HG03558 (cell line): ENCODE measurements at regions not wholly inside any gene's neighbourhood (a gene's known extent, or its start where the extent isn't known, plus 50 kb on each side); places are given as distances from the start of the nearest gene placed in this dataset.
A peak's percentile ranks its signal among the peaks of the same experiment; 100 is the strongest.
"Not testable (repeated sequence)": the region's sequence is repeated elsewhere in the genome, so short reads cannot be mapped to it uniquely, and the experiment has no call there.

ENCODE experiments used
- ATAC-seq: cut with Tn5 transposase; IDR thresholded peaks from one replicate; pipeline ENCODE4 v1.9.1; 2021; ENCODE audit warnings: moderate number of reproducible peaks; ENCODE audit not compliant: unreplicated experiment; ENCODE audit errors: extremely low read depth

DNA sequence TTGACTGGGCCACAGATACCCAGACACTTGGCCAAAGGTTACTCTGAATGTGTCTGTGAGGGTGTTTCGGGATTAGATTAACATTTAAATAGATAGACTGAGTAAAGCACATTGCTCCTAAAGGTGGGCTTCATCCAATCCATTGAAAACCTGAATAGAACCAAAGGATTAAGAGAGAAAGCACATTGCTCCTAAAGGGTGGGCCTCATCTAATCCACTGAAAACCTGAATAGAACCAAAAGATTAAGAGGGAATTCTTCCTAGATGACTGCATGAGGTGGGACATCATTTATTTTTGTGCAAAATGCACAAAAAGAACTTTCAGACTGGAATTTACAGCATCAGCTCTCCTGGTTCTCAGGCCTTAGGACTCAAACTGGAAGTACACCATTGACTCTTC is 351.2 kb upstream of the PCDH10 start:
- ATAC-seq, result no peak

DNA sequence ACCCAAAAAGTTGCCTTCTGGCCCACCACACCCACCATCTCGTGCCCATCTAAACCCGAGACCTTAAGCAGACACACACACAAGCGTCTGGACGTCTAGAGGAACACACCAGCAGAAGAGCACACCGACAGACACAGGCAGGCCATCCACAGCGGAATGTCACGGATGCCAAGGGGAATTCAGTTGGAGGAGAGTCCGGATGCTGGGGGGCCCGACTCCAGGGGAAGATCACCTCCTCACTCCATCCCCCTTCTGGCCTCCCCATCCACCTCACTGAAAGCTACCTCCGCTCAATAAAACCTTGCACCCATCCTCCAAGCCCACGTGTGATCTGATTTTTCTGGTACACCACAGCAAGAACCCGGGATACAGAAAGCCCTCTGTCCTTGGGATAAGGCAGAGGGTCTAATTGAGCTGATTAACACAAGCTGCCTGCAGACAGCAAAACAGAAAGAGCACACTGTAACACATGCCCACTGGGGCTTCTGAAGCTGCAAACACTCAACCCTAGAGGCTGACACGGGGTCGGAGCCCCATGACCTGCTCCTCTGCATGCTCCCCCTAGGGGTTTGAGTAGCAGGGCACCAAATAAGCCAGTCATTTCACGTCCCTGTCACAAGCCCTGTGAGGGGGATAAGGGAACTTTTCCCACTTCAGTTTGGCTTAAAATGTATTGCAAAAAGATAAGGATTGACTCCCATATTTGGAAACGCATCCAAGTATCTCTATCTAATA is 339.6 kb upstream of the PCDH10 start:
- no peak for ATAC-seq

DNA sequence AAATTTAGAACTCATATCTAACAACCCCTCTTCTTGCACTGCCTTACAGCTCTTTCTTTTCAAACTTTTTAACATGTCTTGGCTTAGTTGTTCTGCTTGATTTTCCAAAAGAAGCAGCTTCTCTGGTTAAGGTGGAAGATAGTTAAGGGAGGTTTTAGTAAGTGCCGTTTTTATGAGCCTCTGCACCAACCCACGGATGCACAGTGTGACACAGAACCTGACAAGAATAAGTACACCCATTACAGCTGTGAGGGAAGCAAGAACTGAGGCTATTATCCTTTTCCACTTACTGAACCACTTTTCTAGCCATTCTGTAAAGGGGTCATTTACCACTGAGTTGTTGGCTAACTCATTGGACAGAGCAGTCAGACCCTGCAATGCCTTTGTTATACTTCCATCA is 336.0 kb upstream of the PCDH10 start:
- not testable (repeated sequence) for ATAC-seq

DNA sequence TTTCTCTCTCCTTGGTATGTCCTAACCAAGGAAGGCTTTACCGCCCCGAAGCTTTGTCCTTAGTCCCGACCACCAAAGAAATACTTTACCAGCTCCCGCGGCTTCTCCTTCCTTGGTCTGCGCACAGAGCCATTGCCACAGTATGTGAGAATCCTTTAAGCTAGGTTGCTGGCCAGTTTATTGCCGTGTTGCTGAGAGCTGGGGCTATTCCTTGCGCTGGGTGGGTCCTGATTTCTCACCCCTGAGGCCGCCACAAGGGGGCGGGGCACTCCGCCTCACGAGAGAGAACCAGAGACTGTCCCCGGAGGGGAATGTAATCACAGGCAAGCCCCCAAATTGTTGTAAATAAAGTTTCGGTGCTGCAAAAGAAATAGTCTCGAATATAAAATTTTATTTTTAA is 331.0 kb upstream of the PCDH10 start:
- ATAC-seq, result no peak

DNA sequence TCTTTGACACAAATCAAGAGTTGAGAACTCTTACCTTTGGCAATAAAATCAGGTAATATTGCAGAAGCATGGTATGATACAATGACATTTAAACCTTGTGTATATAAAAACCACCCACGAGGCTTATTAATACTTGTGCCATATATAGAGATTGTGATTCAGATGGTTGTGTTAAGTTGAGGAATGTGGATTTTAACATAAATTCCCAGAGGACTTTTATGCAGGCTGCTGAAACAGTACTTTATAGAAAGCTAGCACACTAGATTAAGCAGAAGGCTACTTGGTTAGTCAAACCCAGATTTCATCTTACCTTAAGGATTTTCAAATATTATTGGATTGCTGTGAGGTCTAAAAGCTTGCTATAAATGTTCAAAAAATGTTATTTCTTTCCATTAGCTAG is 325.7 kb upstream of the PCDH10 start:
- no peak for ATAC-seq

DNA sequence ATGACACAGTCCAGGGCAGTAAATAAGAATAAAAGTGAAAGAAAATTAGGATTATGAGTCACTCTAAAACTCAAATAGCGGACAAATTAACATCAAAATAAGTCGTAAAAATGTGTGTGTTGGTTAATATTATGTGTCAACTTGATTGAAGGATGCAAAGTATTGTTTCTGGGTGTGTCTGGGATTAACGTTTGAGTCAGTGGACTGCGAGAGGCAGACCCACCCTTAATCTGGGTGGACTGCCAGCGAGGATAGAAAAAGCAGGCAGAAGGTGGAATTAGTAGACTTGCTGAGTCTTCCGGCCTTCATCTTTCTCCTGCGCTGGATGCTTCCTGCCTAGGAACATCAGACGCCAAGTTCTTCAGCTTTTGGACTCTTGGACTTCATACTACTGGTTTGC is 324.3 kb upstream of the PCDH10 start:
- ATAC-seq, result no peak

DNA sequence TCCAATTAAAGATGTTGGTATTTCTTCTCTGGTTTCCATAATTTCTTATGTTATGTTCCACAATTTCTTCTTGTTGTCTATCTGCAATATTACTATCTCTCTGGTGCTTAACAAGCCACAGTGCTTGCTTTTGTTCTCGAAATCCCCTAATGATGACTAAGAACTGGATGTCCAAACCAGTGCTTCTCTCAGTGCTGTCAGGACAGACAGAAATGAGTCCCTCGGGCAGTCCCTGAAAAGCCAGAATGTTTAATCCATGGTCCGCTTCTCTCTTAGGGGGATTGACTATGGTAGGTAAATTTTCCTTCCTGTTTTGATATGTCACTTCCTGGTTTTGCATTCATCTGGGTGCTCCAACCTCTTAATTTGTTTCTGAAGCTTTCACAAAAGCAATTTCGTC is 321.6 kb upstream of the PCDH10 start:
- peak; percentile 53 for ATAC-seq

DNA sequence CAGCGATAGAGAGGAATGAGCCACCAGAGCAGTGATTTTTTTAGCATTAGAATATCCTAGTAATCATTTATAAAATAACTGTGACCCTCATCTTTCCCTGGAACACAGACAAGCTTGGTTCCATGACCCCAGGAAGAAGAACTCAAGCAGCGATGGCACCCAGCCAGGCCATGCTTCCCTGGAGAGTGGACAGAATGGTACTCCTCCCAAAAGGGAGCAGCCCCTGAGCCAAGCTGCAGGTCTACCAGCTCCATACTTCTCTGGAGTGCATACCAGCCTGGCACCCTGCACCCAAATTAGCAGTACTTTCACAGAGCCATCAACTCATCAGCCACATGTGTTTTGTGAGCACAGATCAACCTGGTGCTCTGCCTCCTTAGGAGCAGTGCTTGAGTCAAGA is 310.9 kb upstream of the PCDH10 start:
- no peak for ATAC-seq

DNA sequence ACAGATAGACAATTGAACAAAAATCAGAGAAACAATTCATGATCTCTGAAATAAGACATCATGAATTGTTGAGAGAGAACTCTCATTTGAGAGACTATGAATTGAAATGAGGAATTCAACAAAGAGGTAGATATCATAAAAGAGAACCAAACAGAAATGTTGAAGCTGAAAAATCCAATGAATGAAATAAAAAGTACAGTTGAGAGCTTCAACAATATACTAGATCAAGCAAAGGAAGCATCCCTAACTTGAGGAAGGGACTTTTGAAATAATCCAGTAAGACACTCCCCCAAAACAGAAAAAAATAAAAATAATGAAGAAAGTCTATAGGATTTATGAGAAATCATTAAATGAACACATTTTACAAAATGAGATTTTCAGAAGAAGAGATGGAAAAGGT is 310.0 kb upstream of the PCDH10 start:
- ATAC-seq, result no peak

DNA sequence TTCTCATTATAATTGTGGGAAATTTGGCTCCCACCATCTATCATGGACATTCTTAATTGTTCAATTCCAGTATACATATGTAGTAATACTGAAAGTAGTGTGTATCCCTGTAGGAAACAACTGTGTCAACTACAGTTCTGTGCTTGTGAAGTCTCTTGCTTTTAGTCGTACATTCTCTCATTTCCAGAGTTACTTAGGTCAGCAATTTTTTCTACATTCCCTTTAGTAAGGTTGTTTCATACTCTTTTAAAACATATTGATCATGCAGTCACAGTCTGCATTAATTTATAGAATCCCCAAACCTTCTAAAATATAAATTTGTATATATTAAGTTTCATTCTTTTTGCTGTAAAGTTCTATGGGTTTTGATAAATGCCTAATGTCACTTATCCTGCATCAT is 289.2 kb upstream of the PCDH10 start:
- no peak for ATAC-seq

DNA sequence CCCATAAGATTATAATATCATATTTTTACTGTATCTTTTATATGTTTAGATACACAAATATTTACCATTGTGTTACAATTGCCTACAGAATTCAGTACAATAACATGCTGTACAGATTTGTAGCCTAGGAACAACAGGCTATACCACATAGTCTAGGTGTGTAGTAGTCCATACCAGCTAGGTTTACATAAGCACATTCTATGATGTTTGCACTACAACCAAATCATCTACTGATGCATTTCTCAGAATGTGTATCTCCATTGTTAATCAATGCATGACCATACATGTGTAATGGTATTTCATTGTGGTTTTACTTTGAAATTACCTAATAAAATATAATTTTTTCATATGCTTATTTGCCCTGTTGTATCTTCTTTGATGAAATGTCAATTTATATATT is 288.1 kb upstream of the PCDH10 start:
- no peak for ATAC-seq

DNA sequence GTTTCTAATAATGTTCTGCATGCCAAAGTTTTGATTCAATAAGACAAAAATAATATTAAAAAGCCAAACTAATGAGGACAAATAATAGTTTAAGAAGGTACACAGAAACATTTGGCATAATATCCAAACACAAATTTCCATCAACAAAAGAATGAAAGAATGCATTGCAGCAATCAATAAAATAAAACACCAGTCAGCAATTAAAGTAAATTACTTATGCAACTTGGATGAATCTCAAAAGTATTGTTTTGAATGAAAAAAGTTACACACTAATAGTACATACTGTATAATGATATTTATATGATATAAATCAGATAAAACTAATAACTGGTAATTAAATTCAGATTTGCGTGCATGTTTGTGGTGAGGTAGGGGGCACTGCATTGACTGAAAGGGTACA is 285.5 kb upstream of the PCDH10 start:
- no peak for ATAC-seq

DNA sequence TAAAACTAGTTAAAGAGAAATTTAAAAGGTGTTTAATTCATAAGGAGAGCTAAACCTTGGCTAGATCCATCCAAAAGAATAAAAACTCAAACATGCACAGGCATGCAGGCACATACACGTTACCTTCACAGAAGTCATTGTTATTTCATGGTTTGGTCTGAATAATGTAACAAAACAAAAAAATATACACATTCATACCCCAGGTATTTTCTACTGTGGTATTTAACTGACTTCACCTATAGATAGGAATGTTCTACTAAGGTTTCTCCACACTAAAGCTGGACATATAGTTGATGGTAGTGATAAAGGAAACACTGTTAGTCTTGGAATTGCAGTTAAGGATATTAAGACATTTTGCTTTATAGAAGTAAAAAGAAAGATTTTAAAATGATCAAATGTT is 283.6 kb upstream of the PCDH10 start:
- no peak for ATAC-seq

DNA sequence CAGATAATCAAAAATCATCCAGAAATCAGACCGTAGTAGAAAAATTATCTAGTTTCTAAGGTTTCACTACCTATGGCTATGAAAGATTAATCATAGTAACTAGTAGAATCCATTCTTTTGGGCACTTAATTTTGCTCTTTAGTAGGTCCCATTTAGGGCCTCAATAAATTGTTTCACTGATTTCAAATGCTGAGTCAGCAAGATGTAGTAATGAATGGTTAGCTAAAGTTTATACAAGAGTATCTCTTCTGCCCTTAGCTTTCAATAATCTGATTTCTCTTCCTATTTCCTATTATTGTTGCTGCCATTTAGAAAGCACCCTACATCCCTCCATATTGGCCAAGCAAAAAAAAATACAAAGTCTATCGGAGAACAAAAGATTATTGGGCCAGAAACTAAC is 283.2 kb upstream of the PCDH10 start:
- ATAC-seq, result no peak

DNA sequence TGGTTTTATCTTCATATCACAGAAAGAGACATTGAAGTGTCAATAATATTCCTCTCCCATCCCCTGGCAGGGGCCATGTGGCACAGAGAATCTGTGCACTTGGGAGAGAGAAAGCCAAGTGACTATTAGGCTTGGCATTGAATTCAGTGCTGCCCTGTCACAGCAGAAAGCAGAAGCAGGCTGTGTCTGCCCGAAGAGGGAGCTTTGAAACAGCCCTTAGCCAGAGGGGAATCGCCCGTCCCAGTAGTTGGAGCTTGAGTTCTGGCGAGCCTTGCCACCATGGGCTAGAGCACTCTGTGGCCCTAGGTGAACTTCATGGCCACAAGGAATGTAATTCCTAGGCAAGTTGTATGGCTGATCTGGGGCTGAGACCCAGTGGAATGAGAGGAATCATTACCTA is 282.5 kb upstream of the PCDH10 start:
- no peak for ATAC-seq

DNA sequence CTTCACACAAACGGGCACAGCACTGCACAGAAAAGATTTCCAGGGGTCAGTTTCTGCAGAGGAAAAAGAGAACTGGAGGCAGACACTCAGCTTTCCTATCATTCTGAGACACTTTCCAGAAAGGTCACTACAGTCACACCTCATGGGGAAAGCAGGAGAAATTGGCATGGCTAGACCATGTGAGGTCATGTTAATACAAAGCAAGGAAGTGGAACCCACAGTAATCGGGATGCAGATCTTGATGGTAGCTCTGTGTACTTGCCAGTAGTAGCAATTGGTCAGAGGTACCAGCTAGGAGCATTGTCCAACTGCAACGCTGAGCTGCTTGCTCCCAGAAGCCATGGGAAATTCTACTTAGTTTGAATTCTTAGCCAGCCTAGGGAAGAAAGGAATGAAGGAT is 255.3 kb upstream of the PCDH10 start:
- ATAC-seq, result no peak

DNA sequence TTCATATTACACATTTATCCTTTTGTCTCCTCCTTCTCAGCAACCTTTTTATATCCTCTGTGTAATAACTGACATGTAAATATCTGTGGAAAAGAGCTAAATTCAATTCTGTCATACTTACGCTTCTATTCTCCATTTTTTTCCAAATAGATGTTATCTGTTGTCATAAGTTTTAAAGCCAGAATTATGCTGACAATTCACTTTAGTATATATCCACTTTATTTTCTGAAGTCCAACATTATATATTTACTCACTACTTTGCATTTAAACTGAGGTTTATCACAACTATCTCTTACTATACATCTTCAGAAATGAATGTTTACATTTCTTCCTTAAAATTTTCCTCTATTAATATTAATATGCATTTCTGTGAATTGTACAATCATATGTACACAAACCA is 247.9 kb upstream of the PCDH10 start:
- no peak for ATAC-seq

DNA sequence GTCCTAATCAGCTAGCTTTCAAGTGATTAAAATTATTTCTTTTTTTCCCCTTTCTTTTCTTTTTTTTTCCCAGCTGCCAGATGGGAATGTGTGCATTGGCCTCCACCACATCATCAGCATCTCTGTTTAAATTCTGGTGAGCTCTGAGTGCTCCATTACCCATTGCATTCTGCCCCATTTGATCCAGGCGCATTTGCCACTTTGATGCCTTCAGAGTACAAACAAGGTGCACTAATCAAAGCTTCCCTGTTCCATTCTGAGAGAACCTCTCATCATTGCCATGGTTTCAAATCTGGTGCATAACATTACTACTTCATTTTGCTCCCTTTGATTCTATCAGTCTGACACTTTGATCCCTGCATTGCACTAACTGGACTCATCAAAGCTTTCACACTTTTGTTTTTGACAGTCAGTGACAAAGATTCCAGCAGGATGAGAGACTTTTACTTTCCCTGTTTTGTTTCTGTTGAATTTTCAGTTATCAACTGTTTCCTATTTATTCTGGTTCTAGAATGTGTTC is 238.8 kb upstream of the PCDH10 start:
- no peak for ATAC-seq

DNA sequence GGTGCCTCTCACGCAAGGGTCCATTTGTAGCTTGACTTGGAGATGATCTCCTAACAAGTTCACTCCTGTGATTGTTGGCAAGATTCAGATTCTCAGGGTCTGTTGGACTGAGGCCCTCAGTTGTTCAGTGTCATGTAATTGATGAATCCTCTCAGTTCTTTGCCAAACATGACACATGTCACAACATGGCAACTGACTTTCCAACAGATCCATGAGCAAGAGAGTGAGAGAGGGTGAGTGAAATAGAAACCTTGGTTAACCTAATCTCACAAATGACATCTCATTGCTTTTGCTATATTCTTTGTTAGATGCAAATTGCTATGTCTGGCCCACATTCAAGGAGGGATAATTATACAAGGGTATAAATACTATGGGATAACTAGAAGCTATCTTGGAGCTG is 231.0 kb upstream of the PCDH10 start:
- ATAC-seq, result no peak

DNA sequence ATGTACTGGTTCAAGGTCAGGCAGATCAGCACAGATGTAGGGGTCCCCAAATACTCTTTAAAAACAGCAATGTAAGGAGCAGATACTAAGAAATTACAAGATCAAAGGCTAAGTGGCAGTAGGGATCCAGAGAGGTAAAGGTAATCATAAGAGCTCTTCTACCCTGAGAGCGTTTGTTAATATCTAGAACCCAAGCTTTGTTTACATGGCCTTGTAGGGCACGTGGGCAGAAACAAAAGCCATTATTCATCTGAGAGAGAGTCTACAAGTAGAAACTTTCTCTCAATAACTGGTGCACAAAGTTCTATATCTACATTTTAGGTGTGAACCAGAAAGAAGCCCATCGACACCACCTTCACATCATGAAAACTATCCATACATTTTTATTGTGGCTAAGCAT is 225.6 kb upstream of the PCDH10 start:
- ATAC-seq, result no peak

DNA sequence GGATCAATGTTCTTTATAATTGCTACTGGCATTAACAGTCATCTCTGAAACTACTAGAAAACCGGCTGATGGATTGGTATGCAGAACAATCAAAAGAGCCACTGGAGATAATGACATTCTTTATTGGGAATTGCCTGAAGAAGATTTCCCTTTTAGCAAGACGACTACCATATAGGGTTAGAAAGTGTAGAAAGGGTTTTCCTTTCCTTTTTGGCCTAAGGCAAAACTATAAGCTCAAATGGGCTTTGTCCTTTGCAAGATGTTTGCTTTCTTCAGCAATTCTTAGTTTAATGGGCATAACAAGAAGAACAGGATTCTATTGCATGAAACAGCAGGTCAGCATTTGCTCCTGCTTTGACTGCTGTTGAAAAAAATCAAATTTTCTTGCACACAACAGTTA is 214.2 kb upstream of the PCDH10 start:
- no peak for ATAC-seq

DNA sequence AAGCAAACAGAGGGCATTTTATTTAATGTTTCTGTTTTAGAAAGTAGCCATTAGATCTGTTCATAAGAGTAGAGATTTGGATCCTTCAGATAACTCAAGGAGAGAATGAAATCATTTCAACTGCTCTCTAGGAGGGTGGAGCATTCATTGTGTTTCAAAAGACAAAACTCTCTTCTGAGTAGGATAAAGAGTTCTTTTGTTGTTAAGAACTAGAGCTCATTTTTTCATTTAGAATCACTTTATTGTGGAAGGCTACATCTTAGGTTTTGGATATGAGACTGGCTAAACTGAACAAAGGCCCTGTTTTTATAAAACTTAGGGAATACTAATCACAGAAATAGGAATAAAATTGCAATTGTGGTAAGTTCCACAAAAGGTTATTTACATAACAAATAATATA is 193.9 kb upstream of the PCDH10 start:
- no peak for ATAC-seq

DNA sequence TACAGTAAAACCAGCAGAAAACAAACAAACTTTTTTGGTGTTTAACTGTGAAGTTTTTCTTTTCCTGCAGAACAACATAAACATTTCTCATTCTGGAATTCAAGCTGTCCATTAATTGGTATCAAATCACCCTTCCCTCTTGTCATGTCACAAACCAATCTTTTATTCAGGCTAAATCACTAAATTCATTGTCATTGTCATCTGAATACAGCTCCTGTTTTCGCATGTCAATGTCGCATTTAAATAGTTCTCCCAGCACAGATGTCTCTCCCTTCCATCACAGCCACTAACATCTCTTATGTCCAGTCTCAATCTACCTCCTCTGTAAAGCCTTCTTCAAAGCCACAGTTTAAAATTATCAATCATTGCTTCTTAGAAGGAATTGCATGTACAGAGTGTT is 192.1 kb upstream of the PCDH10 start:
- no peak for ATAC-seq
